ENCODE measurements at regions not wholly inside any gene's neighbourhood (a gene's known extent, or its start where the extent isn't known, plus 50 kb on each side); places are given as distances from the start of the nearest gene placed in this dataset.

DNA sequence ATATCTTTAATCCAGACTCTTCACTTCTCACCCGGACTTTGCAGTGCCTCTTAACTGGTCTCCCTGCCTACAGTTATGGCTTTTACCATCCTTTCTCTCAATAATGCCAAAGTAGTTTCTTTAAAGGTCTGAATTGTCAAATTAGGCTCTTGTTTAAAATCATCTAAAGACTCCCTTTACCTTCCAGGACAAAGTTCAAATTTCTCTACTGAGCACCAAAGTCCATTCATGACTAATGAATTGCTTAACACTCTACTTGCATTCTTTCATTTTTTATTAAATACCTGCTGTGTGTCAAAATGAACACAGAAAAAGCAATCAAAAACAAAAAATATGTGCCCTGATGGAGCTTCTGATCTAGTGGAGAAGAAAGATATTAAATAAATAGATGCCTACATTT is 472.4 kb upstream of the UBE2E2 start:
- Mint-ChIP-seq H3K4me3 (ENCODE audit: unreplicated experiment) (no peak overlapping the region), H3K4me1 (ENCODE audit: unreplicated experiment) (peaks cover 6% of the 10 kb centered on the region), H3K27ac (ENCODE audit: unreplicated experiment) (no peak overlapping the region), H3K27me3 (ENCODE audit: unreplicated experiment) (no peaks in the 10 kb centered on the region), H3K36me3 (ENCODE audit: low read depth, unreplicated experiment) (no peaks in the 10 kb centered on the region), H3K9me3 (ENCODE audit: unreplicated experiment) (no peaks in the 10 kb centered on the region)
- DNase-seq (ENCODE audit: low spot score) = no peak
- no peak for TF ChIP-seq CTCF (IDR thresholded peaks at IDR 0.05; ENCODE audit: unreplicated experiment)

DNA sequence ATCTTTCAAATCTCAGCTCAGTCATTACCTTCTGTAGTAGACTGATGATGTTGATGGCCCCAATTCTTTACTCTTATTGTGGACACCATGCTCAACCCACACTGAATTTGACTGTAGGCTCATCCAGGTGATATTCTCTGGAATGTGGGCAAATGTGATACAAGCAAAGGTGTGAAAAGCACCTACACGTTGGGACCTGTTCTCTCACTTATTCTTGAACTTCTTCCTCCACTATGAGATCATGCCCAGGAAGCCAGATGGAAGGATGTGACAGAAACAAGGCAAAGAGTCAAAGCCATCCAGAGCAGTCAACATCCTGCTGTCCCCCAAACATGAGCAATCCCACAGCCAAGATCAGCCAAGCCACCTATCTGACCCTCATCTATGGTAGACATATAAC is 471.2 kb upstream of the UBE2E2 start:
- peaks cover 6% of the 10 kb centered on the region for H3K4me1 Mint-ChIP-seq (ENCODE audit: unreplicated experiment)
- no peaks in the 10 kb centered on the region for H3K36me3 Mint-ChIP-seq (ENCODE audit: low read depth, unreplicated experiment)
- H3K27ac Mint-ChIP-seq (ENCODE audit: unreplicated experiment) = no peak overlapping the region
- H3K4me3 Mint-ChIP-seq (ENCODE audit: unreplicated experiment) = no peak overlapping the region
- TF ChIP-seq CTCF (IDR thresholded peaks at IDR 0.05; ENCODE audit: unreplicated experiment) = no peak
- H3K27me3 Mint-ChIP-seq (ENCODE audit: unreplicated experiment) = no peaks in the 10 kb centered on the region
- DNase-seq (ENCODE audit: low spot score) = no peak
- no peaks in the 10 kb centered on the region for H3K9me3 Mint-ChIP-seq (ENCODE audit: unreplicated experiment)

GRCh38 chr3:22732641-22733040 is 470.5 kb upstream of the UBE2E2 start:
- H3K36me3 Mint-ChIP-seq (ENCODE audit: low read depth, unreplicated experiment) = no peaks in the 10 kb centered on the region
- H3K27ac Mint-ChIP-seq (ENCODE audit: unreplicated experiment) = no peak overlapping the region
- DNase-seq (ENCODE audit: low spot score) = no peak
- TF ChIP-seq CTCF (IDR thresholded peaks at IDR 0.05; ENCODE audit: unreplicated experiment) = no peak
- H3K4me3 Mint-ChIP-seq (ENCODE audit: unreplicated experiment) = no peak overlapping the region
- no peaks in the 10 kb centered on the region for H3K9me3 Mint-ChIP-seq (ENCODE audit: unreplicated experiment)
- H3K27me3 Mint-ChIP-seq (ENCODE audit: unreplicated experiment) = no peaks in the 10 kb centered on the region
- peaks cover 6% of the 10 kb centered on the region for H3K4me1 Mint-ChIP-seq (ENCODE audit: unreplicated experiment)

GRCh38 chr3:22734207-22734606 is 468.9 kb upstream of the UBE2E2 start:
- DNase-seq (ENCODE audit: low spot score) = no peak
- Mint-ChIP-seq H3K4me3 (ENCODE audit: unreplicated experiment) (no peak overlapping the region), H3K27me3 (ENCODE audit: unreplicated experiment) (no peaks in the 10 kb centered on the region), H3K27ac (ENCODE audit: unreplicated experiment) (no peak overlapping the region), H3K9me3 (ENCODE audit: unreplicated experiment) (no peaks in the 10 kb centered on the region), H3K4me1 (ENCODE audit: unreplicated experiment) (no peaks in the 10 kb centered on the region), H3K36me3 (ENCODE audit: low read depth, unreplicated experiment) (no peaks in the 10 kb centered on the region)
- no peak for TF ChIP-seq CTCF (IDR thresholded peaks at IDR 0.05; ENCODE audit: unreplicated experiment)

GRCh38 chr3:22734756-22735155 is 468.4 kb upstream of the UBE2E2 start:
- Mint-ChIP-seq H3K4me1 (ENCODE audit: unreplicated experiment) (no peaks in the 10 kb centered on the region), H3K9me3 (ENCODE audit: unreplicated experiment) (no peaks in the 10 kb centered on the region), H3K4me3 (ENCODE audit: unreplicated experiment) (no peak overlapping the region), H3K36me3 (ENCODE audit: low read depth, unreplicated experiment) (no peaks in the 10 kb centered on the region), H3K27me3 (ENCODE audit: unreplicated experiment) (no peaks in the 10 kb centered on the region), H3K27ac (ENCODE audit: unreplicated experiment) (no peak overlapping the region)
- DNase-seq (ENCODE audit: low spot score) = no peak
- no peak for TF ChIP-seq CTCF (IDR thresholded peaks at IDR 0.05; ENCODE audit: unreplicated experiment)

All from endothelial cell (in vitro differentiated cells).